GM18498 (cell line): ENCODE measurements at regions not wholly inside any gene's neighbourhood (a gene's known extent, or its start where the extent isn't known, plus 50 kb on each side); places are given as distances from the start of the nearest gene placed in this dataset.

ENCODE experiments used
- ATAC-seq: cut with Tn5 transposase; IDR thresholded peaks from one replicate; pipeline ENCODE4 v1.9.1; 2021; ENCODE audit warnings: mild to moderate bottlenecking, moderate library complexity; ENCODE audit not compliant: unreplicated experiment

GRCh38 chr4:144202081-144202480 is 61.6 kb upstream of the GYPA start:
- ATAC-seq: no peak

- ATAC-seq: no peak
Observed at GRCh38 chr4:144203155-144203554, 62.6 kb upstream of the GYPA start.

- no peak for ATAC-seq
Observed at GRCh38 chr4:144204431-144204830, 63.9 kb upstream of the GYPA start.

GRCh38 chr4:144206711-144207110 is 66.2 kb upstream of the GYPA start:
- no peak for ATAC-seq

GRCh38 chr4:144208074-144208473 is 67.6 kb upstream of the GYPA start:
- ATAC-seq: no peak

- ATAC-seq: no peak
Observed at GRCh38 chr4:144209491-144209890, 69.0 kb upstream of the GYPA start.

GRCh38 chr4:144213371-144213770 is 72.9 kb upstream of the GYPA start:
- ATAC-seq: no peak

GRCh38 chr4:144223149-144223548 is 82.6 kb upstream of the GYPA start:
- ATAC-seq: no peak

GRCh38 chr4:144223661-144224060 is 83.1 kb upstream of the GYPA start:
- no peak for ATAC-seq

GRCh38 chr4:144259285-144259684 is 118.8 kb upstream of the GYPA start:
- no peak for ATAC-seq

- no peak for ATAC-seq
Observed at GRCh38 chr4:144267084-144267483, 126.6 kb upstream of the GYPA start.

- ATAC-seq: no peak
Observed at GRCh38 chr4:144280688-144281087, 140.2 kb upstream of the GYPA start.

- no peak for ATAC-seq
Observed at GRCh38 chr4:144283526-144283925, 143.0 kb upstream of the GYPA start.

GRCh38 chr4:144284026-144284425 is 143.5 kb upstream of the GYPA start:
- no peak for ATAC-seq

GRCh38 chr4:144288011-144288903 is 147.7 kb upstream of the GYPA start:
- ATAC-seq: peak; percentile 87

GRCh38 chr4:144289667-144290428 is 149.3 kb upstream of the GYPA start:
- no peak for ATAC-seq

GRCh38 chr4:144291164-144291563 is 150.6 kb upstream of the GYPA start:
- no peak for ATAC-seq

- no peak for ATAC-seq
Observed at GRCh38 chr4:144294211-144294610, 153.7 kb upstream of the GYPA start.

- ATAC-seq: no peak
Observed at GRCh38 chr4:144295286-144295995, 154.9 kb upstream of the GYPA start.

GRCh38 chr4:144296941-144297340 is 156.4 kb upstream of the GYPA start:
- no peak for ATAC-seq

GRCh38 chr4:144298519-144298918 is 158.0 kb upstream of the GYPA start:
- no peak for ATAC-seq
